Heart left ventricle (tissue), 16 donors: ENCODE measurements at regions not wholly inside any gene's neighbourhood (a gene's known extent, or its start where the extent isn't known, plus 50 kb on each side); places are given as distances from the start of the nearest gene placed in this dataset.

Source experiments
- ATAC-seq, 4 donors: fragments of 200-7000 bp; cut with Tn5 transposase; one replicate each; pipeline ENCODE4 v1.9.1; 2020 to 2022; ENCODE audit warnings: moderate library complexity in 4 of 4, mild to moderate bottlenecking in 3 of 4, moderate number of reproducible peaks in 1 of 4
- DNase-seq, 5 donors: peaks; one replicate each; pipeline ENCODE4 v3.0.0-alpha.2; 2020
- H3K27ac ChIP-seq, 12 donors: fragments of 200-600 bp; sonication (generic) in 4 of 12; one replicate each; pipeline versions ENCODE4 v1.5.0 to v1.8.0; 2016 to 2022; ENCODE audit warnings: mild to moderate bottlenecking in 2 of 12
- H3K27me3 ChIP-seq, 9 donors: fragments of 200-600 bp; sonication (generic) in 2 of 9; one replicate each; pipeline versions ENCODE4 v1.5.1 to v1.8.0; 2016 to 2022; ENCODE audit warnings: mild to moderate bottlenecking in 3 of 9
- H3K36me3 ChIP-seq, 9 donors: fragments of 200-600 bp; sonication (generic) in 2 of 9; one replicate each; pipeline versions ENCODE4 v1.5.0 to v1.8.0; 2018 to 2022; ENCODE audit warnings: mild to moderate bottlenecking in 2 of 9
- H3K4me1 ChIP-seq, 12 donors: fragments of 200-600 bp; sonication (generic) in 4 of 12; one replicate each; pipeline versions ENCODE4 v1.5.0 to v1.8.0; 2016 to 2022; ENCODE audit warnings: mild to moderate bottlenecking in 3 of 12
- H3K4me3 ChIP-seq, 12 donors: fragments of 200-600 bp; sonication (generic) in 4 of 12; one replicate each; pipeline versions ENCODE4 v1.5.0 to v1.8.0; 2017 to 2022; ENCODE audit warnings: mild to moderate bottlenecking in 9 of 12, moderate library complexity in 4 of 12
- H3K9me3 ChIP-seq, 12 donors: fragments of 200-600 bp; sonication (generic) in 4 of 12; one replicate each; pipeline versions ENCODE4 v1.5.0 to v1.8.0; 2016 to 2022; ENCODE audit warnings: mild to moderate bottlenecking in 1 of 12
- POLR2A ChIP-seq, 2 donors: fragments of 450-650 bp; IDR thresholded peaks; one replicate each; pipeline ENCODE4 v1.6.1; 2017; ENCODE audit warnings: antibody characterized with exemption in 2 of 2, mild to moderate bottlenecking in 2 of 2, moderate library complexity in 2 of 2
- WGBS, 4 donors: extraction: QIAGEN DNeasy Blood & Tissue Kit in 2 of 4; methylation state at CpG; one replicate each; pipeline versions ENCODE4 v1.1.5 to v1.1.7; 2013 to 2018; 5-methylcytosine and 5-hydroxymethylcytosine counted together
- intact Hi-C, 10 donors: fragments of 100-400 bp; cut with DNase I; formaldehyde crosslinking; loops; one replicate each; pipeline versions ENCODE4 v1.11.1 to v1.14.2; 2022
- TF ChIP-seq, protein P1 (sequence below), 12 donors: fragments of 200-600 bp; sonication (generic) in 4 of 12; IDR thresholded peaks; one replicate each; pipeline versions ENCODE4 v1.5.0 to v1.8.0; 2018 to 2022; ENCODE audit warnings: antibody characterized with exemption in 12 of 12, mild to moderate bottlenecking in 5 of 12
- donor health status: ischemic (EF 13 %, LVEDD 7.1; RV severe dilation, severe dysfunction).
- donor health status: healthy with polysubstance abuse.
- donor health status: DM: no; HTN: yes; CAD: no.
- donor health status: DM: no; HTN: no; CAD: no.
- donor health status: ischemic (EF 25% LVEDD 6.9; RV normal size, moderate dysfunction).
- donor health status: ischemic (EF 25% LVEDD 5.7; RV mildly dilated, moderate dysfunction).
- donor health status: healthy.
- donor health status: DM: yes; HTN: yes; CAD: no.
- donor health status: ischemic (EF 35%, LVEDD 5.7; RV mildly dilated, moderate dysfunction).
- donor health status: nonischemic (EF 11% LVEDD 7.7; RV severe dilation, severe dysfunction).
- donor health status: DM: yes; HTN: yes; CAD: no.
- donor health status: PGD.
- donor health status: ischemic (EF 29% LVEDD 5.4; RV normal size, mild dysfunction).
- donor health status: nonischemic (EF 23%, LVEDD 6.1; RV moderate dilation, normal function).

DNA sequence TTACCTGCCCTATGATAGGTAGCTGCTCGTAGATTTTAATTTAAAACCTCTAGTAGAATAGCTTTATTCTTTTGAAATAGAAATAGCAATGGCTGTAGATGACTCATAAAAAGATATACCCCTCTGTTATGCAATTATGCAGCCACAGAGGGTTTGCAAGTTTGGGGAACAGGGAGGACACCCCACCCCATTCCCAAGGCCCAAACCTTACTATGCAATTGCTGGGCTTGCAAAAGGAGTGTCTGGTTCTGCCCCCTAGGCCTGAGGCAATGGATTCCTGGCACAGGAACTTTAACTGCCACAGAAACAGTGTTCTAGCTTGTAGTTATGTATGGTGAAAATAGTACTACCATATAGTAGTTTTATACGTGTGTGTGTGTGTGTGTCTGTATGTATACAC, 403.3 kb downstream of the ADAMTS20 start:
- Histone ChIP-seq H3K27me3 (no peaks in the 10 kb centered on the region), H3K27ac (no peak overlapping the region), H3K4me1 (peaks cover 0 to 2% (median 0%) of the 10 kb centered on the region in 12 donors), H3K9me3 (no peaks in the 10 kb centered on the region), H3K4me3 (no peak overlapping the region), H3K36me3 (no peaks in the 10 kb centered on the region)
- intact Hi-C loops: no loop called here
- ATAC-seq (no peak), DNase-seq (no peak)
- TF ChIP-seq POLR2A (IDR thresholded peaks at IDR 0.05): no peak
- TF ChIP-seq, protein P1, sequence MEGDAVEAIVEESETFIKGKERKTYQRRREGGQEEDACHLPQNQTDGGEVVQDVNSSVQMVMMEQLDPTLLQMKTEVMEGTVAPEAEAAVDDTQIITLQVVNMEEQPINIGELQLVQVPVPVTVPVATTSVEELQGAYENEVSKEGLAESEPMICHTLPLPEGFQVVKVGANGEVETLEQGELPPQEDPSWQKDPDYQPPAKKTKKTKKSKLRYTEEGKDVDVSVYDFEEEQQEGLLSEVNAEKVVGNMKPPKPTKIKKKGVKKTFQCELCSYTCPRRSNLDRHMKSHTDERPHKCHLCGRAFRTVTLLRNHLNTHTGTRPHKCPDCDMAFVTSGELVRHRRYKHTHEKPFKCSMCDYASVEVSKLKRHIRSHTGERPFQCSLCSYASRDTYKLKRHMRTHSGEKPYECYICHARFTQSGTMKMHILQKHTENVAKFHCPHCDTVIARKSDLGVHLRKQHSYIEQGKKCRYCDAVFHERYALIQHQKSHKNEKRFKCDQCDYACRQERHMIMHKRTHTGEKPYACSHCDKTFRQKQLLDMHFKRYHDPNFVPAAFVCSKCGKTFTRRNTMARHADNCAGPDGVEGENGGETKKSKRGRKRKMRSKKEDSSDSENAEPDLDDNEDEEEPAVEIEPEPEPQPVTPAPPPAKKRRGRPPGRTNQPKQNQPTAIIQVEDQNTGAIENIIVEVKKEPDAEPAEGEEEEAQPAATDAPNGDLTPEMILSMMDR (IDR thresholded peaks at IDR 0.05): no peak
- 71 to 95% (median 93%) methylated on average over 2 of the region's 2 CpGs for WGBS, 4 donors

GRCh38 chr12:43147878-43148277, 404.1 kb downstream of the ADAMTS20 start:
- TF ChIP-seq POLR2A (IDR thresholded peaks at IDR 0.05): no peak
- TF ChIP-seq, protein P1 (IDR thresholded peaks at IDR 0.05): no peak
- H3K27ac ChIP-seq: no peak overlapping the region
- no peaks in the 10 kb centered on the region for H3K4me1 ChIP-seq
- ATAC-seq: no peak
- 92 to 97% (median 95%) methylated on average over 1 of the region's 1 CpG for WGBS, 4 donors
- intact Hi-C loops: loop anchor here in 1 of 10 donors (2.0 kb wide), 1 partner anchor 23 kb away; no protein-coding TSS in a partner anchor
- no peaks in the 10 kb centered on the region for H3K9me3 ChIP-seq
- no peaks in the 10 kb centered on the region for H3K27me3 ChIP-seq
- H3K36me3 ChIP-seq: no peaks in the 10 kb centered on the region
- no peak for DNase-seq
- no peak overlapping the region for H3K4me3 ChIP-seq

DNA sequence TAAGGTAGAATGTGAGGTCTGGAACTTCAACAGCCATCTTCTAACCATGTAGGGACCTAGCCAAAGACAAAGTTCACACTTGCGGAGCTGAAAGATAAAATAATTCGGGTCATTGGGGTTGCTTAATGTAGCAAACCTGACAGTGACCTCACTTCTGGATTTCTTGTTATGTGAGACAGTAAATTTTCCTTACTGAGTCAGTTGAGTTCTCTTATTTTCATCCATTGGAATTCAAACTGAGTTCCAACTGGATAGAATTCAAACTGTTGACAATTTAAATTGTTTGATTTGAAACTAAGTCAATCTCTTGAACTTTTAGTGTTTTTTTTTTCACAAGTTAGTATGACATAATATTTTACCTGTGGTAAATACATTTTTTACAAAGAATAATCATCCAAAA, 406.5 kb downstream of the ADAMTS20 start:
- no peaks in the 10 kb centered on the region for H3K36me3 ChIP-seq
- H3K27me3 ChIP-seq: no peaks in the 10 kb centered on the region
- 72 to 84% (median 80%) methylated on average over 2 of the region's 2 CpGs for WGBS, 4 donors
- no peak for DNase-seq
- ATAC-seq: no peak
- intact Hi-C loops: no loop called here
- TF ChIP-seq, protein P1 (IDR thresholded peaks at IDR 0.05): no peak
- no peak for TF ChIP-seq POLR2A (IDR thresholded peaks at IDR 0.05)
- no peak overlapping the region for H3K4me3 ChIP-seq
- no peaks in the 10 kb centered on the region for H3K9me3 ChIP-seq
- no peaks in the 10 kb centered on the region for H3K4me1 ChIP-seq
- no peak overlapping the region for H3K27ac ChIP-seq

- no peaks in the 10 kb centered on the region for H3K27me3 ChIP-seq
- no peak overlapping the region for H3K27ac ChIP-seq
- intact Hi-C loops: no loop called here
- peaks cover 0 to 13% (median 0%) of the 10 kb centered on the region in 12 donors for H3K9me3 ChIP-seq
- no peaks in the 10 kb centered on the region for H3K36me3 ChIP-seq
- DNase-seq (no peak), ATAC-seq (no peak)
- H3K4me3 ChIP-seq: no peak overlapping the region
- no peaks in the 10 kb centered on the region for H3K4me1 ChIP-seq
- TF ChIP-seq, protein P1 (IDR thresholded peaks at IDR 0.05): no peak
- no peak for TF ChIP-seq POLR2A (IDR thresholded peaks at IDR 0.05)
Observed at GRCh38 chr12:43143278-43143677, 408.7 kb downstream of the ADAMTS20 start.
